VCaP (cell line): ENCODE measurements at regions not wholly inside any gene's neighbourhood (a gene's known extent, or its start where the extent isn't known, plus 50 kb on each side); places are given as distances from the start of the nearest gene placed in this dataset.
"Not testable (repeated sequence)": the region's sequence is repeated elsewhere in the genome, so short reads cannot be mapped to it uniquely, and the experiment has no call there.

Source experiments
- H3K27ac ChIP-seq: fragments of 450-650 bp; 2 replicates; pipeline ENCODE4 v1.5.1; 2017
- CTCF ChIP-seq: fragments of 450-650 bp; conservative IDR thresholded peaks from 2 replicates; pipeline ENCODE4 v1.5.1; 2017; ENCODE audit warnings: mild to moderate bottlenecking, moderate library complexity

- H3K27ac ChIP-seq: no peak overlapping the region
- no peak for TF ChIP-seq CTCF
These were observed 89.1 kb upstream of the C1GALT1C1 start for GRCh38 chrX:120718969-120719368.

GRCh38 chrX:120702337-120702736 is 72.5 kb upstream of the C1GALT1C1 start:
- H3K27ac ChIP-seq: not testable (repeated sequence)

GRCh38 chrX:120697053-120697452 is 67.2 kb upstream of the C1GALT1C1 start:
- no peak overlapping the region for H3K27ac ChIP-seq
- no peak for TF ChIP-seq CTCF

GRCh38 chrX:120692319-120692718 is 62.5 kb upstream of the C1GALT1C1 start:
- no peak overlapping the region for H3K27ac ChIP-seq
- no peak for TF ChIP-seq CTCF

- no peak for TF ChIP-seq CTCF
- H3K27ac ChIP-seq: no peak overlapping the region
These were observed 61.1 kb upstream of the C1GALT1C1 start for GRCh38 chrX:120690941-120691340.

GRCh38 chrX:120690344-120690743 is 60.5 kb upstream of the C1GALT1C1 start:
- TF ChIP-seq CTCF: no peak

GRCh38 chrX:120680090-120680489 is 50.2 kb upstream of the C1GALT1C1 start:
- no peak for TF ChIP-seq CTCF
- H3K27ac ChIP-seq: no peak overlapping the region

More at GRCh38 chrX:120690344-120690743, 60.5 kb upstream of the C1GALT1C1 start:
- H3K27ac ChIP-seq: no peak overlapping the region
